Adrenal gland (tissue), 5 donors: ENCODE measurements at regions not wholly inside any gene's neighbourhood (a gene's known extent, or its start where the extent isn't known, plus 50 kb on each side); places are given as distances from the start of the nearest gene placed in this dataset.
"Not testable (repeated sequence)": the region's sequence is repeated elsewhere in the genome, so short reads cannot be mapped to it uniquely, and the experiment has no call there.

Experiments used
- POLR2A ChIP-seq, 2 donors: fragments of 450-650 bp; IDR thresholded peaks; one replicate each; pipeline ENCODE4 v1.6.1; 2017; ENCODE audit warnings: antibody characterized with exemption in 2 of 2, mild to moderate bottlenecking in 2 of 2, moderate library complexity in 1 of 2
- TF ChIP-seq, protein P1 (sequence below), 6 experiments: fragments of 450-650 bp in 4 of 6; fragments of 200-600 bp in 2 of 6; sonication (generic) in 1 of 6; IDR thresholded peaks; 1 replicate in 5 of 6; 2 replicates in 1 of 6; pipeline versions ENCODE4 v1.5.1 to v1.8.0; 2016 to 2021; ENCODE audit warnings: antibody characterized with exemption in 6 of 6, mild to moderate bottlenecking in 2 of 6, moderate library complexity in 1 of 6
- donor health status: DM: no; HTN: no; CAD: no.

- TF ChIP-seq, protein P1, sequence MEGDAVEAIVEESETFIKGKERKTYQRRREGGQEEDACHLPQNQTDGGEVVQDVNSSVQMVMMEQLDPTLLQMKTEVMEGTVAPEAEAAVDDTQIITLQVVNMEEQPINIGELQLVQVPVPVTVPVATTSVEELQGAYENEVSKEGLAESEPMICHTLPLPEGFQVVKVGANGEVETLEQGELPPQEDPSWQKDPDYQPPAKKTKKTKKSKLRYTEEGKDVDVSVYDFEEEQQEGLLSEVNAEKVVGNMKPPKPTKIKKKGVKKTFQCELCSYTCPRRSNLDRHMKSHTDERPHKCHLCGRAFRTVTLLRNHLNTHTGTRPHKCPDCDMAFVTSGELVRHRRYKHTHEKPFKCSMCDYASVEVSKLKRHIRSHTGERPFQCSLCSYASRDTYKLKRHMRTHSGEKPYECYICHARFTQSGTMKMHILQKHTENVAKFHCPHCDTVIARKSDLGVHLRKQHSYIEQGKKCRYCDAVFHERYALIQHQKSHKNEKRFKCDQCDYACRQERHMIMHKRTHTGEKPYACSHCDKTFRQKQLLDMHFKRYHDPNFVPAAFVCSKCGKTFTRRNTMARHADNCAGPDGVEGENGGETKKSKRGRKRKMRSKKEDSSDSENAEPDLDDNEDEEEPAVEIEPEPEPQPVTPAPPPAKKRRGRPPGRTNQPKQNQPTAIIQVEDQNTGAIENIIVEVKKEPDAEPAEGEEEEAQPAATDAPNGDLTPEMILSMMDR (IDR thresholded peaks at IDR 0.05), result not testable (repeated sequence)
- not testable (repeated sequence) for TF ChIP-seq POLR2A (IDR thresholded peaks at IDR 0.05)
Measured at GRCh38 chr9:40993375-40993774, 135.1 kb downstream of the FOXD4L6 start.
